Kidney tubule cell (primary cell): ENCODE measurements at regions not wholly inside any gene's neighbourhood (a gene's known extent, or its start where the extent isn't known, plus 50 kb on each side); places are given as distances from the start of the nearest gene placed in this dataset.

Experiments used
- DNase-seq: peaks from one replicate; pipeline ENCODE4 v3.0.0-alpha.2; 2018; ENCODE audit warnings: low spot score

DNA sequence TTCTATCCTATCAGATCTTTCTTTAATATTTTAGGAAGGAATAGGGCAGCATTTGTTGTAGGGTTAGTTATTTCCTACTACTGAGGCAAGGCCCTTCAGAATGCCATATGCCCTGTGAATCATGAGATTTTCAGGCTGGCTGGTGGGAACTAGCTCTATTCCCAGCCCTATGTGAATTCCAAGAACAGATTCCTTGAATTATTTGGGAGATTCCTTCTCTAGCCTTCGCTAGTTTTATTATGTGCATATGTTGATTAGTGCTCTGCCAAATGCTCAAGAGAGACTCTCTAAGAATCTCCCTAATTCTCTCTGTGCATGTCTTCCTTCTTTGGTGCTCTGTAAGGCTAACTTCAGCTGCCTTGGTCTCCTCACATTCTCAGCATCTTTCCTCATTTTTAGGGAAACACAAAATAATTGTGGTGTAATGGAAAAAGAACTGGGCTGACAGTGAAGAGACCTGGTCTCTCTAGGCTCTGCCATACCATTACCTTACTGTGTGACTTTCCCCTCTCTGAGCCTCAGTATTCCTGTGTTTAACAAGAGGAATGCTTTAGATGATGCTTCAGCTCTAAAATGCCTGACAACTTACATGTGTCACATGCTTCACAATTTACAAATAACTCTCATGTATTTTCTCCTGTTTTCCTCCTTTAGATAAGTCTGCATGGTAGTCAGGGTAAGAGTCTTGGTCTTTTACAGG is 79.7 kb downstream of the VMA21 start:
- no peak for DNase-seq

DNA sequence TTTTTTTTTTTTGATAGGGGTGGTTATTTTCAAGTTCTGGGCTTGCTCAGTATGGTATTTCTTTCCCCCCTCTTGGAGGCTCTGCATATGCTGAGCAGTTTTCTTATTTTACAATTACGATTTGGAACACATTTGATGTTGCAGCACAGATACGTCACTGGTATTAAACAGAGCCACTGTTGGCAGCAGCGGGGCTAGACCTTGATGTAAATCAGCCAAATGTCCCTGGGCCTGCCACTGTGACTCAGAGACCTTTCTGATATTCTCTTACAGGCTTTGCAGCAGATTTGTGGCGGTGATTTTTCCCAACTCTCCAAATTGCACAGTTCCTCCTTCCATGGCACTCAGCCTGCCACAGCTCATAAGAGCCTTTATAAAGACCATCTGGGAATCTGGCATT is 81.1 kb downstream of the VMA21 start:
- DNase-seq: no peak

DNA sequence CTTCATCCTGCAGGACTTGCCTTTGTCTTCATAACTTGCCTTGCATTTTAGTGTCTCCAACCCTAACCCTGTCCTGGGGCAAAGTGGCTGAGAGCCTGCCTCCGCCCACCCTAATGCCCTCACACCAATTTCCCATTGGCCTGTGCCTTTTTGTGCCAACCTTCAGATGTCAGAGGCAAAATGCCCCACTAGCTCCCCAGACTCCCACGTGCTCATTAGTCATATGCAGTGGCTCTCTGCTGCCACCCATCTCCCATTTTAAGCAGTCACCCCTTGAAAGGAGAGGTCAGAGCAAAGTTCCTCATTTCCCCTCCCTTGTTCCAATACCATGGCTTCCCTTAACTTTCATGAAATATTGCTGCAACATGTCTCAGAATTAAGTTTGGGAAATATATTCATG is 74.8 kb upstream of the PASD1 start:
- DNase-seq: peak; percentile 7

DNA sequence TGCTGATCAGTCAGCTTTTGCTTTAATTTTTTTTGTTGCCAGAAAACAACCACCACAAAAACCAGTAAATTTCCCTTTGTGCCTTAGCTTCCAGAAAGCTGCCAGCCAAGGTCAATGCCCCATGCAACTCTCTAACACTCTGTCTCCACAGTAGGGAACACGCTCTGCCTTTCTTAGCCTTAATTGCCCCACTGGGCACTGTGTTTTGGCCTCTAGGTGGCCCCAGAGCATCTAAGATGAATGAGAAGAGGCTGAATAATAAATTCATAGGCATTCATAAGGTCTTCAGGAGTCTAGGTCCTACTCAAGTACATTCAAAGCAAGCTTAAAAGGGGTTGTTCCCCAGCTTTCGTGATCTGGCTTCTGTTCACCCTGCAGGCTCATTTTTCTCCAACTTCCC is 57.7 kb upstream of the PASD1 start:
- DNase-seq: peak; percentile 21

DNA sequence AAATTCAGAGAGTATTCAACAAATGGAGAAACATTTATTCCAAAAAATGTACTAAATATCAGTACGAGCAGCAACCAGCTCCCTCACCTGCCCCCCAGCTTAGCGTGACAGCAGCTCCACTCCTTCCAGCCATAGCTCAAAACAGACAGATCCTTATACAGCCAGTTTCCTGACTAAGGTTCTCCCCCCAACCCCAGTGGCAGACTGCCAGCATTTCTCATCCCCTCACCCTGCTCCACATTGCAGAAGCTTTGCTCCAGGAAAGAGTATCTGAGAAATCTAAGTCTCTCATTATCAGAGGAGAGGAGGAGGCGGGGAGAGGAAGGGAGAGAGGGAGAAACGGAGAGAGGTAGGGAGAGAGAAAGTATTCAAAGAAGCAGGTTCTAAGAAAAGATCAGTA is 53.3 kb upstream of the PASD1 start:
- no peak for DNase-seq

DNA sequence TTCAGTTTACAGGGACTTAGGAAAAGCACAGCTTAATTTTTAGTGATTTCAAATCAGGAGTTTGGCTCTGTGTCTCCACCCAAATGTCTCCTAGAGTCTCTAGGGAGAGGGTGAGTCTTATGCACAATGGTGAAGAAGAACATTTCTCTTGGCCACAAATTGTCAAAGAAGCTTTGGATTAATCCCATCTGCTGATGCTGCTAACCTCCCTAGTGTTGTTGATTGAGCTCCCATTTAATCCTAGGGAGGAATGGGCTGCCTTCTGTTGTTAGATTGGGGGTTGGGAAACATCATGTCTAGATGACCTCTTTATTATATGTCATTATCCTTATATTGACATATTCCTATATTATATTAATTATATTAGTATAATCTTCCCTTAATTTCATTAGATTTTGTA is 50.0 kb upstream of the PASD1 start:
- no peak for DNase-seq
